Putamen (tissue), 1 donor: ENCODE measurements at regions not wholly inside any gene's neighbourhood (a gene's known extent, or its start where the extent isn't known, plus 50 kb on each side); places are given as distances from the start of the nearest gene placed in this dataset.

Experiments used
- DNase-seq: peaks from one replicate; pipeline ENCODE4 v3.0.0-alpha.2; 2016; ENCODE audit warnings: low spot score

- no peak for DNase-seq
Observed at GRCh38 chr20:51876313-51876940, 74.1 kb upstream of the SALL4 start.

DNA sequence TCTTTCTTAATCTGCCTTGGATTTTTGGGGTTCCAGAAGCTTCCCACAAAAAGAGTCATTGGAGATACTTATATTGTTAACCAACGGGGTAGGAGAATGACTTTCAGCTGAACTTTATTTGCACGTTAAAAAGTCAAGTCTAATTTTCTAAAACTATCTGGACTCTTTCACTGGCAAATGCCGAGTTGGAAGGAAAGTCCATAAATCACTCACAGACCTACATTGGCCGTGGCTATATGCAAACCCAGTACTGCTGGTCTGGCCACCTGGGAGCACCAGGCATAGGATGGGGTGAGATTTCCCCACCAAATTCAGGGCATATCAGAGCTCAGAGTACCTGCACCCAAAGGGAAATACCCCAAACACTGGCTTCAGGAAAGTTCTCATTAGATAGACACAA lies 71.3 kb upstream of the SALL4 start:
- DNase-seq, result no peak

DNA sequence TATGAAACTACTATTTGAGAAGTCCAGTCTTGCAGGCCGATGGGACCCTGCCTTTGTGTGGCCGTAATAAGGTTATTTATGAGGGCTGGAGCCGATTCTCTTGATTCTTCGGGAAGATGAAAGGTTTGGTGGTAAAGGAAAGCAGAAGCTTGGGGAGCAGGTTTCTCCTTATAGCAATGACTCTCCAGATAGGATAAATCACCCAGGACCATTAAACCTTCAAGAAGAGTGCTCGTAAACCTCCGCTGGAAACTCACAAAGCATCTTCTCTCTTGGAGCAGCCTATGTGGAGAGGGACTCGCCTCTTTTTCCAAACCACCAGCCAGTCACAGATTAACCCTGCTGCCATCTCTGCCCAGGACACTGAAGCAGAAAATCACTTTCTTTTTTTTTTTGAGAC lies 69.6 kb upstream of the SALL4 start:
- DNase-seq, result no peak

DNA sequence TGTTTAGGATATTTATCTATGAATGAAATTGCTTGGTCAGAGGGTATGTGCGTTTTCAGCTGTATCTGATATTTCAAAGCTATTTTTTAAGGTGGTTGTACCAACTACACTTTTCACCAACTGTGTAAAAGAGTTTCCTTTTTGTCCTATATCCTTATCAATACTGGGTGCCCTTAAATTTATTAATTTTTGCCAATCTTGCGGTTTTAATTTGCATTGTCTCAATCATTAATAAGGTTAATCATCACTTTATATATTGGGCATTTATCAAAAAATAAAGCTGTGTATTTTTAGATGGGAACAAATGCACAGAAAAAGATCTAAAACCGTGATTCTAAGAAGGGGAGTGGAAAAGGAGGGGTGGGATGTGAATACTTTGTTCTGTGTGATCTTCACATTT lies 66.7 kb upstream of the SALL4 start:
- DNase-seq, result no peak

- no peak for DNase-seq
Observed at GRCh38 chr20:51867251-51867650, 64.9 kb upstream of the SALL4 start.

DNA sequence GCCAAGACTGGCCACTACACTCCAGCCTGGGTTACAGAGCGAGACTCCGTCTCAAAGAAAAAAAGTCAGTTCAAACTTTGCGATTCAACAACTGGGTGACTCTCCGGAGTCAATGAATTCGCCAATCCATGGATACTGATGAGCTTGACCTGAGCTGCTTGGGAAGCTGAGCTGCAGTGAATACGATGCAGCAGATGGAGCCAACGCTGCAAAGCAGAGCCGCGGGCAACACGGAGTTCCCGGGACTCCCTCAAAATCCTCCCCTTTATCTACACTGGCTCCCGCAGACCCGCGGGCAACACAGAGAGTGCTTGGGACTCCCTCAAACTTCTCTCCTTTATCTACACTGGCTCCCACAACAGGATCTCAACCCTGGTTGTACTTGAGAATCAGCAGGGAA lies 62.6 kb upstream of the SALL4 start:
- DNase-seq, result no peak

GRCh38 chr20:51862796-51863195 lies 60.5 kb upstream of the SALL4 start:
- no peak for DNase-seq

GRCh38 chr20:51861726-51862466 lies 59.6 kb upstream of the SALL4 start:
- no peak for DNase-seq

GRCh38 chr20:51860111-51860882 lies 58.0 kb upstream of the SALL4 start:
- no peak for DNase-seq

GRCh38 chr20:51856432-51856831 lies 54.1 kb upstream of the SALL4 start:
- no peak for DNase-seq

DNA sequence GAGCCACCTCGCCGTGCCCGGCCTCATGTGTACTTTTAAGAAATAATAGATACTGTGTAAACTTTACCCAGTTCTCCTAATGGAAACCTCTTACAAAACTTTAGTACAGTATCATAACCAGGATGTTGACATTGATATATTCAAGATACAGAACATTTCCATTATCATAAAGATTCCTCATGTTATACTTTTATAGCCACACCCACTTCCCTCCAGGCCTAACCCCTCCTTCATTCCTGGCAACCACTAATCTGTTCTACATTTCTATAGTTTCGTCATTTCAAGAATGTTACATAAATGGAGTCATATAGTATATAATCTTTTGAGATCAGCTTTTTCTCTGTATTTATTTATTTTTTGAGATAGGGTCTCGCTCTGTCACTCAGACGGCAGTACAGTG lies 52.6 kb upstream of the SALL4 start:
- no peak for DNase-seq
